GM10248 (cell line): ENCODE measurements at regions not wholly inside any gene's neighbourhood (a gene's known extent, or its start where the extent isn't known, plus 50 kb on each side); places are given as distances from the start of the nearest gene placed in this dataset.

Experiments
- CTCF ChIA-PET: fragments of 300-600 bp; sonication (Branson Sonifier 250); formaldehyde crosslinking; extraction: SDS; loops from one replicate; lab custom pipeline; 2021; ENCODE audit warnings: antibody characterized with exemption; lab: Yijun Ruan, JAX
- POLR2A ChIA-PET: fragments of 350-650 bp; sonication (Branson Sonifier 250); formaldehyde crosslinking; extraction: SDS; loops from one replicate; lab custom pipeline; 2020; ENCODE audit warnings: antibody characterized with exemption; lab: Yijun Ruan, JAX
- DNase-seq: peaks from one replicate; pipeline ENCODE4 v3.0.0; 2012; ENCODE audit errors: extremely low spot score
- TF ChIP-seq, protein P1 (sequence below): IDR thresholded peaks from 2 replicates; pipeline ENCODE4 v1.5.1; 2012; ENCODE audit warnings: mild to moderate bottlenecking, low read depth; ENCODE audit errors: extremely low read depth, missing control alignments, control extremely low read depth

DNA sequence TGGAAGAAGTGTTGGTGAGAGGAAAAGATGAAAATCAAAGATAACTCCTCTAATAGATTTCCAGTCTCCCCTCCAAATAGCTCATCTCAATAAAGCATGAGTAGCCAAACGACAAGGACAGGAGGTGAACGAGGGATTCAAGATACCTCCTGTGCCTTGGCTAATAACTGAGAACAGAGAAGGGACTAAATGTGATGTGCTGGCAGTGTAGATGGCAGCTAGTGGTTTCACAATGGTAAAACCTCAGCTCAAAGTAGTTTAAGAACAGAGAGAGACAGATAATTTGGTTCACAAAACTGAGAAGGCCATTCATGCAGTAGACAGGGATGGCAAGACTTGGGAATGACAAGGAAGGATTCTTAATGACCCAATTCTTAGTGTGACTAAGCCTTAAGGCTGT lies 292.6 kb downstream of the EFHB start:
- TF ChIP-seq, protein P1, sequence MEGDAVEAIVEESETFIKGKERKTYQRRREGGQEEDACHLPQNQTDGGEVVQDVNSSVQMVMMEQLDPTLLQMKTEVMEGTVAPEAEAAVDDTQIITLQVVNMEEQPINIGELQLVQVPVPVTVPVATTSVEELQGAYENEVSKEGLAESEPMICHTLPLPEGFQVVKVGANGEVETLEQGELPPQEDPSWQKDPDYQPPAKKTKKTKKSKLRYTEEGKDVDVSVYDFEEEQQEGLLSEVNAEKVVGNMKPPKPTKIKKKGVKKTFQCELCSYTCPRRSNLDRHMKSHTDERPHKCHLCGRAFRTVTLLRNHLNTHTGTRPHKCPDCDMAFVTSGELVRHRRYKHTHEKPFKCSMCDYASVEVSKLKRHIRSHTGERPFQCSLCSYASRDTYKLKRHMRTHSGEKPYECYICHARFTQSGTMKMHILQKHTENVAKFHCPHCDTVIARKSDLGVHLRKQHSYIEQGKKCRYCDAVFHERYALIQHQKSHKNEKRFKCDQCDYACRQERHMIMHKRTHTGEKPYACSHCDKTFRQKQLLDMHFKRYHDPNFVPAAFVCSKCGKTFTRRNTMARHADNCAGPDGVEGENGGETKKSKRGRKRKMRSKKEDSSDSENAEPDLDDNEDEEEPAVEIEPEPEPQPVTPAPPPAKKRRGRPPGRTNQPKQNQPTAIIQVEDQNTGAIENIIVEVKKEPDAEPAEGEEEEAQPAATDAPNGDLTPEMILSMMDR, result no peak
- CTCF ChIA-PET, result no interaction called here
- POLR2A ChIA-PET, result no interaction called here
- no peak for DNase-seq

- ChIA-PET CTCF (interaction anchor here (0.7 to 1.3 kb wide), 4 partner anchors 13 to 63 kb away, joined by 3 read pairs; no protein-coding TSS in a partner anchor), POLR2A (no interaction called here)
- TF ChIP-seq, protein P1, result no peak
- no peak for DNase-seq
These were observed 301.6 kb downstream of the EFHB start for GRCh38 chr3:19632099-19633074.

DNA sequence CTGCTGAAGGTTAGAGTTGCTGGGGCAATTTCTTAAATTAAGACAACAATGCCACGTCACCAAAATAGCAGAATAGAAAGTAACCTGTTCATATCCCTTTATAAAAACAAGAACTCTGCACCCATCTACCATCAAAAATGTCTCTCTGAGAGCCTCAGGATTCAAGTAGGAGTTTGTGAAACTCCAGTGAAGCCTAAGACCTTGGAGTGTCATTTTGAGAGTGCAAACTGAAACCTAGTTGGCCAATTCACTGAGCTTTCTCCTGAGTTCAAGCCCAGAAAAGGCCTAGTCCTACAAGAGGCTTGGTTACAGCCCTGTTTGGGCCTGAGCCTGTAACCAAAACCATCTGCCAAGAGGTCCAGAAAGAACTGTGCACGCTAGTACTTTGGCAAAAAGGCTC lies 335.1 kb downstream of the EFHB start:
- POLR2A ChIA-PET, result no interaction called here
- TF ChIP-seq, protein P1, result no peak
- peak; percentile 3 for DNase-seq
- CTCF ChIA-PET, result no interaction called here

DNA sequence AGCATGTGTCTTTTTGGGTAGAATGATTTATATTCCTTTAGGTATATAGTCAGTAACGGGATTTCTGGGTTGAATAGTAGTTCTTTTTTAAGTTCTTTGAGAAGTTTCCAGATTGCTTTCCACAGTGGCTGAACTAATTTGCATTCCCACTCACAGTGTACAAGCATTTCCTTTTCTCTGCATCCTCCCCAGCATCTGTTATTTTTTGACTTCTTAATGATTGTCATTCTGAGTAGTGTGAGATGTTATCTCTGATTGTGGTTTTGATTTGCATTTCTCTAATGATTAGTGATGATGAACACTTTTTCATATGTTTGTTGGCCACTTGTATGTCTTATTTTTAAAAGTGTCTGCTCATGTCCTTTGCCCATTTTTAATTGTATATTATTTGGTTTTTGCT lies 337.6 kb downstream of the EFHB start:
- TF ChIP-seq, protein P1, result no peak
- ChIA-PET POLR2A (no interaction called here), CTCF (interaction anchor here (1.2 to 1.4 kb wide), 2 partner anchors 8 to 35 kb away, joined by 3 read pairs; no protein-coding TSS in a partner anchor)

DNA sequence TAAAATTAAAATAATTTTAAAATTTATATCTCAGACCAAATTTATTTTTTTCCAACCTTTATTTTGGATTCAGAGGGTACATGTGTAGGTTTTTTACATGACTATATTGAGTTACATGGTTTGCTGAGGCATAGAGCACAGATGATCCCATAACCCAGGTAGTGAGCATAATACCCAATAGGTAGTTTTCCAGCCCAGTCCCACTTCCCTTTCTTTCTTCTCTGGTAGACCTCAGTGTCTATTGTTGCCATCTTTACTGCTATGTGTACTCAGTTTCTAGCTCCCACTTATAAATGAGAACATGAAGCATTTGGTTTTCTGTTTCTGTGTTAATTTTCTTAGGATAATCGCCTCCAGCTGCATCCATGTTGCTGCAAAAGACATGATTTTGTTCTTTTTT lies 338.1 kb downstream of the EFHB start:
- ChIA-PET CTCF (interaction anchor here (1.4 kb wide), 1 partner anchor 9 kb away, joined by 3 read pairs; no protein-coding TSS in a partner anchor), POLR2A (no interaction called here)
- TF ChIP-seq, protein P1, result no peak
- DNase-seq, result no peak

More for the DNA sequence above, 337.6 kb downstream of the EFHB start:
- DNase-seq, result no peak
